22Rv1 (cell line): ENCODE measurements at regions not wholly inside any gene's neighbourhood (a gene's known extent, or its start where the extent isn't known, plus 50 kb on each side); places are given as distances from the start of the nearest gene placed in this dataset.
"Not testable (repeated sequence)": the region's sequence is repeated elsewhere in the genome, so short reads cannot be mapped to it uniquely, and the experiment has no call there.

ENCODE experiments used
- H3K27ac ChIP-seq: fragments of 450-650 bp; 2 replicates; pipeline ENCODE4 v1.5.1; 2017
- CTCF ChIP-seq: fragments of 450-650 bp; IDR thresholded peaks from 2 replicates; pipeline ENCODE4 v1.5.1; 2017; ENCODE audit warnings: mild to moderate bottlenecking
- ZFX ChIP-seq: fragments of 450-650 bp; IDR thresholded peaks from 2 replicates; pipeline ENCODE4 v1.6.1; 2017; ENCODE audit warnings: antibody characterized with exemption, borderline replicate concordance

GRCh38 chr15:100732211-100733055 lies 130.0 kb downstream of the ASB7 start:
- TF ChIP-seq CTCF (no peak), ZFX (no peak)
- H3K27ac ChIP-seq: no peak overlapping the region

- TF ChIP-seq ZFX (no peak), CTCF (no peak)
- no peak overlapping the region for H3K27ac ChIP-seq
Measured at GRCh38 chr15:100733101-100733842, 130.9 kb downstream of the ASB7 start.

- not testable (repeated sequence) for H3K27ac ChIP-seq
Measured at GRCh38 chr15:100733843-100734185, 131.4 kb downstream of the ASB7 start.

- H3K27ac ChIP-seq: no peak overlapping the region
- TF ChIP-seq CTCF: no peak
Measured at GRCh38 chr15:100734586-100734985, 132.2 kb downstream of the ASB7 start.

GRCh38 chr15:100735129-100736053 lies 133.0 kb downstream of the ASB7 start:
- H3K27ac ChIP-seq: no peak overlapping the region
- no peak for TF ChIP-seq ZFX
- no peak for TF ChIP-seq CTCF

GRCh38 chr15:100737214-100737613 lies 134.8 kb downstream of the ASB7 start:
- TF ChIP-seq ZFX: no peak
- TF ChIP-seq CTCF: no peak
- H3K27ac ChIP-seq: no peak overlapping the region

- H3K27ac ChIP-seq: no peak overlapping the region
- TF ChIP-seq CTCF: no peak
- TF ChIP-seq ZFX: no peak
Measured at GRCh38 chr15:100738614-100739013, 136.2 kb downstream of the ASB7 start.
